Ecto neural progenitor cell (in vitro differentiated cells): ENCODE measurements at regions not wholly inside any gene's neighbourhood (a gene's known extent, or its start where the extent isn't known, plus 50 kb on each side); places are given as distances from the start of the nearest gene placed in this dataset.

Experiments
- DNase-seq: peaks from one replicate; pipeline ENCODE4 v3.0.0-alpha.2; 2018; ENCODE audit warnings: low spot score

GRCh38 chr16:85344502-85345128 lies 232.3 kb upstream of the CIBAR2 start:
- no peak for DNase-seq

GRCh38 chr16:85345129-85345639 lies 232.9 kb upstream of the CIBAR2 start:
- DNase-seq = no peak

GRCh38 chr16:85346404-85347212 lies 234.3 kb upstream of the CIBAR2 start:
- DNase-seq = no peak

- no peak for DNase-seq
Observed at GRCh38 chr16:85347213-85347591, 234.9 kb upstream of the CIBAR2 start.

- no peak for DNase-seq
Observed at GRCh38 chr16:85348065-85348840, 236.0 kb upstream of the CIBAR2 start.

GRCh38 chr16:85348911-85349334 lies 236.7 kb upstream of the CIBAR2 start:
- no peak for DNase-seq

- no peak for DNase-seq
Observed at GRCh38 chr16:85349365-85350145, 237.3 kb upstream of the CIBAR2 start.

GRCh38 chr16:85350146-85350728 lies 238.0 kb upstream of the CIBAR2 start:
- no peak for DNase-seq

DNA sequence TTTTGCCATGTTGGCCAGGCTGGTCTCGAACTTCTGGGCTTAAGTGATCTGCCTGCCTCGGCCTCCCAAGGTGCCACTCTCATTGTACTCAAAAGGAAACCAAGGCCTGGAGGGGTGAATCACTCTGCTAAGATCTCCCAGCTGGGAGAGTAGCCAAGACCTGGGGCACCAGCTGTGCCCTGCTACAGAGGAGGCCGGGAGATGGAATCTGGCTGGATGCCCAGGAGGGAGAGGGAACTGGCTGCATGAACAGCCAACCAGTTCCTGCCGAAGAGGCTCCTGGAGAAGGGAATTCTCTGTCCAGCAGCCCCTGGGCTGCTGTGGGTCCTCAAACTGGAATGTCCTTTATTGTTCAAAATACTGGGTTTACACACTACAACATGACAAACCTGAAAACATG lies 238.7 kb upstream of the CIBAR2 start:
- no peak for DNase-seq

GRCh38 chr16:85353013-85353412 lies 240.7 kb upstream of the CIBAR2 start:
- DNase-seq = no peak

- DNase-seq = no peak
Observed at GRCh38 chr16:85353839-85354685, 241.8 kb upstream of the CIBAR2 start.

DNA sequence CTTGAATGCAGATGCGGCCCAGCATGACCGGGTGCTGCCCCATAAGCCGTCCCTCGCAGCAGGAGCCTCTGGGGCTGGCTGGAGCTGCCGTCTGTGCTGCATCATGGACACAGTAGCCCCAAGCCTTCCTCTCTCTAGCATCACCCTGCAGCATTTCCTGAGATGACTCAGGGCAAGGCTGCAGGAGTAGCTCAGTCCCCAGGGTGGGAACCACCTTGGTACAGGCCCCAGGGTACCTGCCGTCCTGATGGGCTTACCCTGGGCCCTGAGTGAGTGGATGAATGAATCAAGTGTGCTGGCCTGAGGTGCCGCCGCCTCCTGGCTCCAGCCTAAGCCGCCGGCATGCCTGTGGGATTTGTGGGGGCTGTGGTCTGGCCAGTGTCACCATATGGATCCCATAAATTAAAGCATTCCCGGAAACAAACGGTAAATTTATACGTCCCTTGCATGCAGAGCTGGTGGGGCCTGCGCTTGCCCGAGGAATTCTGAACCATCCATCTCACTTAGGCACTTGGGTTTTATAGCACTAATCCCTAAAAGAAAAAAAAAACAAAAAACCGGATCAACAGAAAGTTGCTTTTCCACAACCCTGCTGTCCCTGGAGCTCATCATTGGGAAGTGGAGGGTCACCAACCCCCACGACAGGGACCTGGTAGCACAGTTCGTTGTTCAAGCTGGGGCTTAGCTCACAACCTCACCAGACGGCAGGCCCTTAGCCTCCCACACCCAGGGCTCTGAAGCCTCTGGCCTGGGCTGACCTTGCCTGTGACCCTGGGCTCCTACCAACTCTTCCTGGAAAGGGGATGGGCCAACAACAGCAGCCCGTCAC lies 242.6 kb upstream of the CIBAR2 start:
- DNase-seq = no peak

GRCh38 chr16:85355515-85355837 lies 243.2 kb upstream of the CIBAR2 start:
- no peak for DNase-seq

DNA sequence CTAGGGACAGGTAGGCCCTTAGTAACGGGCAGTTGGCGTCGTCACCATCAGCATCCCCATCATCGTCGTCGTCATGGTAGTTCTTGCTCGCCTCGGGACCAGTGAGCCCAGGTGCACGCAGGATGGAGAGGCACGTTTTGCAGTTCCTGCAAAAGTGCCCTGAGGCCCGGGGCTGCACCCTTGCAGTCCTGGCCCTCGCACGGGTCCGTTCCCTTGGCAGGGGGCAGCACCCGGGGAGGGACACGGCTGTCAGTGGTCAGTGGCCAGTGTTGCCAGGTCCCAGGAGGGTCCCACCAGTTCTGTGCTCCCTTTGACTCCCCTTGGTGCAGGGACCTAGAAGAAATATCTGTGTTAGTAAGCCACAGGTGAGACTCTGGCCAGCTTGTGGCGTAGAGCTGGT lies 243.9 kb upstream of the CIBAR2 start:
- DNase-seq = no peak

GRCh38 chr16:85357323-85357722 lies 245.1 kb upstream of the CIBAR2 start:
- no peak for DNase-seq

DNA sequence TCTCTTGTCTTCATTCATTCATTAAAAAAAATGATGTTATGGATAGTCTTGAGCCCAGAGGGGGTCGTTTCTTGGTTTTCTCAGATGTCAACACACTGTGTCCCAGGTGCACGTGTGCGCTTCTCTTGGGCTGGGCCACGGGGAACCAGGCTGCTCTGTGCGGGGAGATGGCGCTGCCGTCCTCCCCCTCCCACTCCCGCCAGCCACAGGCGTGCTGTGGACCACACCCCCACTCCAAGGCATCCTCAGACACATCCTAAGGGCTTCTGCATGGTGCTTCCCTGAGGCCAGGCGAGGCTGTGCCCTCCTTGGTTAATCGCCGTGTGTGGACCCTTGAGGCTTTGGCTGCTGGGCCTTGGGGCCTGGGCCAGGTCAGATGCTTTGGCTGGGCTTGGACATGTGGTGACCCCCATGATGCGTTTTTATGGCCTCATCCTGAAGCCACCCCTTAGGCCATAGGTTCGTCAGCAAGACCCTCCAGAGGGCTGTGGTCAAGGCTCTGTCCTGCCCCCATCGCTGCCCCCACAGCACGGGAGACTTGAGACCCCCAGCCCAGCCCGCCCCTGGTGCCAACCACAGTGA lies 245.7 kb upstream of the CIBAR2 start:
- DNase-seq = no peak

GRCh38 chr16:85358704-85359146 lies 246.5 kb upstream of the CIBAR2 start:
- no peak for DNase-seq

- no peak for DNase-seq
Observed at GRCh38 chr16:85359147-85359822, 247.0 kb upstream of the CIBAR2 start.
